ENCODE measurements at regions not wholly inside any gene's neighbourhood (a gene's known extent, or its start where the extent isn't known, plus 50 kb on each side); places are given as distances from the start of the nearest gene placed in this dataset.

DNA sequence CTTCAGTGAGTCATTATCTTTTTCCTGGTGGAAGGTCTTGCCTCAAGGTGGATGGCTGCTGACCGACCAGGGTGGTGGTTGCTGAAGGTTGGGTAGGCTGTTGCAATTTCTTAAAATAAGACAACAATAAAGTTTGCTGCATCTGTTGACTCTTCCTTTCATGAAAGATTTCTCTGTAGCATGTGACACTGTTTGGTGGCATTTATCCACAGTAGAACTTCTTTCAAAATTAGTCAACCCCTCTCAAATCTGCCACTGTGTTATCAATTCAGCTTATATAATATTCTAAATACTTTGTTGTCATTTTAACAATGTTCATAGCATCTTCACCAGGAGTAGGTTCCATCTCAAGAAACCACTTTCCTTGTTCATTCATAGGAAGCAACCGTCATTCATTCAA is 66.8 kb upstream of the ATXN1 start:
- TF ChIP-seq, protein P1, sequence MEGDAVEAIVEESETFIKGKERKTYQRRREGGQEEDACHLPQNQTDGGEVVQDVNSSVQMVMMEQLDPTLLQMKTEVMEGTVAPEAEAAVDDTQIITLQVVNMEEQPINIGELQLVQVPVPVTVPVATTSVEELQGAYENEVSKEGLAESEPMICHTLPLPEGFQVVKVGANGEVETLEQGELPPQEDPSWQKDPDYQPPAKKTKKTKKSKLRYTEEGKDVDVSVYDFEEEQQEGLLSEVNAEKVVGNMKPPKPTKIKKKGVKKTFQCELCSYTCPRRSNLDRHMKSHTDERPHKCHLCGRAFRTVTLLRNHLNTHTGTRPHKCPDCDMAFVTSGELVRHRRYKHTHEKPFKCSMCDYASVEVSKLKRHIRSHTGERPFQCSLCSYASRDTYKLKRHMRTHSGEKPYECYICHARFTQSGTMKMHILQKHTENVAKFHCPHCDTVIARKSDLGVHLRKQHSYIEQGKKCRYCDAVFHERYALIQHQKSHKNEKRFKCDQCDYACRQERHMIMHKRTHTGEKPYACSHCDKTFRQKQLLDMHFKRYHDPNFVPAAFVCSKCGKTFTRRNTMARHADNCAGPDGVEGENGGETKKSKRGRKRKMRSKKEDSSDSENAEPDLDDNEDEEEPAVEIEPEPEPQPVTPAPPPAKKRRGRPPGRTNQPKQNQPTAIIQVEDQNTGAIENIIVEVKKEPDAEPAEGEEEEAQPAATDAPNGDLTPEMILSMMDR (conservative IDR thresholded peaks at IDR 0.05), result no peak
- Histone ChIP-seq H2AFZ (ENCODE audit: low read length) (no peak overlapping the region), H4K20me1 (ENCODE audit: control insufficient read depth, insufficient read depth, insufficient read length) (no peaks in the 10 kb centered on the region)

More for the DNA sequence above, 66.8 kb upstream of the ATXN1 start:
- no peaks in the 10 kb centered on the region; the same call in 1 of the 2 replicates for H3K27me3 Mint-ChIP-seq (ENCODE audit: low read depth)
- Histone ChIP-seq H4K5ac (ENCODE audit: insufficient read length, low read depth, low read length) (no peak overlapping the region), H3K27ac (ENCODE audit: insufficient read length, low read depth, low read length) (no peak overlapping the region), H2BK15ac (ENCODE audit: low read depth, low read length) (no peak overlapping the region), H3T11ph (ENCODE audit: low read length) (no peak overlapping the region), H3K56ac (ENCODE audit: insufficient read length, low read depth, low read length) (no peak overlapping the region), H3K27me3 (ENCODE audit: insufficient read depth, low read length) (no peaks in the 10 kb centered on the region), H3K4ac (ENCODE audit: low read depth, low read length) (no peak overlapping the region), H3K9me3 (ENCODE audit: control insufficient read depth, low read depth, low read length) (no peaks in the 10 kb centered on the region), H2BK5ac (ENCODE audit: insufficient read length, low read length) (no peak overlapping the region), H3K4me2 (ENCODE audit: insufficient read depth, insufficient read length, low read length) (no peak overlapping the region), H3K23me2 (ENCODE audit: insufficient read length, low read depth, low read length, poor library complexity, severe bottlenecking) (no peaks in the 10 kb centered on the region), H2BK120ac (ENCODE audit: low read depth, low read length, poor library complexity, severe bottlenecking) (no peak overlapping the region), H3K79me2 (ENCODE audit: insufficient read depth, low read length) (no peaks in the 10 kb centered on the region), H3K4me1 (ENCODE audit: insufficient read depth, low read length) (no peaks in the 10 kb centered on the region; the same call in 1 of the 2 replicates), H3K14ac (ENCODE audit: insufficient read depth, low read length) (no peak overlapping the region), H2BK12ac (ENCODE audit: insufficient read length, low read depth, low read length) (no peak overlapping the region), H4K8ac (replicated peaks; ENCODE audit: insufficient read length, low read depth, low read length) (no peak overlapping the region), H2AK5ac (ENCODE audit: insufficient read length, low read length) (no peak overlapping the region), H3K23ac (ENCODE audit: insufficient read length, low read depth, low read length) (no peak overlapping the region), H2BK20ac (ENCODE audit: low read depth, low read length, poor library complexity, severe bottlenecking) (no peak overlapping the region), H3K79me1 (ENCODE audit: insufficient read depth, low read depth, low read length, poor library complexity, severe bottlenecking) (no peaks in the 10 kb centered on the region), H4K91ac (ENCODE audit: insufficient read length, low read depth, low read length) (no peak overlapping the region), H3K9ac (ENCODE audit: extremely low read depth, insufficient read length, low read length) (no peak overlapping the region), H3K18ac (ENCODE audit: insufficient read length, low read depth, low read length) (no peak overlapping the region)
- no peak for DNase-seq
- H3K4me1 Mint-ChIP-seq, result peaks cover 2 to 5% of the 10 kb centered on the region in 2 experiments; a peak in 3 of 4 replicates
- no CpG with 5 or more reads among the region's 2 CpGs for WGBS (ENCODE audit: extremely low coverage, insufficient read length, low lambda C conversion rate)
- no peak overlapping the region for H3K4me3 Mint-ChIP-seq
- H3K9me3 Mint-ChIP-seq, result no peaks in the 10 kb centered on the region
- H3K36me3 Mint-ChIP-seq (ENCODE audit: insufficient read depth in 1 of 3, low read depth in 3 of 3), result no peaks in the 10 kb centered on the region
- H3K27ac Mint-ChIP-seq, result no peak overlapping the region
